NCI-H128 (cell line): ENCODE measurements at regions not wholly inside any gene's neighbourhood (a gene's known extent, or its start where the extent isn't known, plus 50 kb on each side); places are given as distances from the start of the nearest gene placed in this dataset.

Source experiments
- DNase-seq: peaks from one replicate; lab custom pipeline; 2025; ENCODE audit not compliant: unreplicated experiment; lab: John Stamatoyannopoulos, UW

DNA sequence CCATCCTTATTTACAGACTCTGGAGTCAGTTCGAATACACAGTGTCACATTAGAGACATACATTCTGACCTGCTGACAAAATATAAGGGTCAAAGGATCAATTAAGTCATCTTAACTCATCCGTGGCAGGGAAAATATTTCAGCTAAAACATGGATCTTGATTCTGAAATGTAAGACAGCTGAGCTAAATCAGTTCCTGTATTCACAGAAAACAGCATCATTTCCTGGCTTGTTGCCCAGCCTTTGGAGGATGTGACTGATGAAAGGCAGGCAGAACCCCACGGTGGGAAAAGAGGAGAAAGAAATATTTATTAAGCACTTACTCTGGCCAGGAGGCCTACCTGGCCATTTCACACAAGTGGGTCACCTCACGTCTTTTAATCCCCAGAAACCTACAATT lies 101.9 kb downstream of the GAS2L3 start:
- peak; percentile 60 for DNase-seq

DNA sequence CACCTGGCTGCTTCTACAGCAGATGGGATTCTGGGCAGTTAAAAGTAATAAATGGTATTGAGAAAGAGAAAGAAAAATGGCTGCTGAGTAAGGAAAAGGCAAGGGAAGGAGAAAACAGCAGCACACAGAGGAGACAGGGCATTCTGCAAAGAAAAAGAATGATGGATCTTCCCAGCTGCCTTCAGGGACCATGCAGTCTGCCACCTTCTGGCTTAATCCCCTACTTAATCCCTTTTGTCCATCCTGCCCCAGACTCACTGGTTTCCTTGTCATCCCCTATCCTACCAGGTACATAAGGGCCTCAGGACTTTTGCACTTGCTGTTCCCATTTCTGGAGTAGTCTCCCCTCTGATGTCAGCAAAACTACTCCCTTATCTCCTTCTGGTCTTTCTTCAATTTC lies 107.6 kb downstream of the GAS2L3 start:
- DNase-seq = no peak

GRCh38 chr12:100682178-100682577 lies 108.7 kb downstream of the GAS2L3 start:
- DNase-seq = no peak

GRCh38 chr12:100687686-100688085 lies 106.9 kb upstream of the ANO4 start:
- no peak for DNase-seq

GRCh38 chr12:100688451-100688864 lies 106.1 kb upstream of the ANO4 start:
- peak; percentile 70 for DNase-seq

DNA sequence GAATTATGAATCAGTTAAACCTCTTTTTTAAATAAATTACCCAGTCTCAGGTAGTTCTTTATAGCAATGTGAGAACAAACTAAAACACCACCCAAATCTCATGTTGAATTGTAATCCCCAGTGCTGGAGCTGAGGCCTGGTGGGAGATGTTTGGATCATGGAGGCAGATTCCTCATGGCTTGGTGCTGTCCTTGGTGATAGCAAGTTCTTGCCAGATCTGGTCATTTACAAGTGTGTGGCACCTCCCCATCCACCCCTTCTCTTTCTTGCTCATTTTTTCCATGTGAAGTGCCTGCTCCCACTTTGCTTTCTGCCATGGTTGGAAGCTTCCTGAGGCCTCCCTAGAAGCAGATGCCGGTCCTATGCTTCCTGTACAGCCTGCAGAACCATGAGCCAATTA lies 102.1 kb upstream of the ANO4 start:
- DNase-seq = no peak

GRCh38 chr12:100698518-100698917 lies 96.1 kb upstream of the ANO4 start:
- DNase-seq = no peak

- no peak for DNase-seq
Measured at GRCh38 chr12:100699209-100699608, 95.4 kb upstream of the ANO4 start.

- no peak for DNase-seq
Measured at GRCh38 chr12:100703337-100703736, 91.2 kb upstream of the ANO4 start.

GRCh38 chr12:100703868-100704267 lies 90.7 kb upstream of the ANO4 start:
- DNase-seq = no peak

DNA sequence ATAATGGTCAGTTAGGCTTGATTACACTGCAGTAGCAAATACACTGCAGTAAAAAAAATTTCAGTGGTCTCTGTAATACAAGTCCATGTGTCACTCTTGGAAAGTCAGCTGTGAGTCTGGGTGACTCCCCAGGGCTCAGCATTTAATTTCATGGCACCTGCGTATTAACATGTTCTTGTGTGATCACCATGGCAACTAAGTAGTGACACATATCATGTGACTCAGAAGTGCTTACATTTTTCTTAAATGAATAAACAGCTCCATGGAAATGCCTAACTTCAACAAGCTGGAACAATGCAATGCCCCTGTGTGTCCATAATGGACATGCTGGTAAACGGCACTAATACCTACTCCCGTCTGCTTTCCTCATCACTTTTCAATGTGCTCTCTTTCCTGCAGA lies 88.5 kb upstream of the ANO4 start:
- DNase-seq = peak; percentile 74

DNA sequence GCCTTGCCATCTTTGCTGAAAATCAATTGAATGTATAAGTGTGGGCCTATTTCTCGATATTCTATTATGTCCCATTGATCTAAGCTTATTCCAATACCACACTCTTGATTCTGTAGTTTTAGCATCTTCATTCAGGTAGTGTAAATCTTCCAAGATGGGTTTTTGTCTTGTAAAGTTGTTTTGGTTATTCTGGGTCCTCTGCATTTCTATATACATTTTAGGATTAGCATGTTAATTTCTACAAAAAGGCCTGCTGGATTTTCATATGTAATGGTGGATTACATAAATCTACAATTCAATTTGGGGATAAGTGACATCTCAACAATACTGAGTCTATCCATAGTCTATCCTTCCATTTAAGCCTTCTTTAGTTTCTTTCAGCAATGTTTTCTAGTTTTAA lies 86.0 kb upstream of the ANO4 start:
- no peak for DNase-seq

DNA sequence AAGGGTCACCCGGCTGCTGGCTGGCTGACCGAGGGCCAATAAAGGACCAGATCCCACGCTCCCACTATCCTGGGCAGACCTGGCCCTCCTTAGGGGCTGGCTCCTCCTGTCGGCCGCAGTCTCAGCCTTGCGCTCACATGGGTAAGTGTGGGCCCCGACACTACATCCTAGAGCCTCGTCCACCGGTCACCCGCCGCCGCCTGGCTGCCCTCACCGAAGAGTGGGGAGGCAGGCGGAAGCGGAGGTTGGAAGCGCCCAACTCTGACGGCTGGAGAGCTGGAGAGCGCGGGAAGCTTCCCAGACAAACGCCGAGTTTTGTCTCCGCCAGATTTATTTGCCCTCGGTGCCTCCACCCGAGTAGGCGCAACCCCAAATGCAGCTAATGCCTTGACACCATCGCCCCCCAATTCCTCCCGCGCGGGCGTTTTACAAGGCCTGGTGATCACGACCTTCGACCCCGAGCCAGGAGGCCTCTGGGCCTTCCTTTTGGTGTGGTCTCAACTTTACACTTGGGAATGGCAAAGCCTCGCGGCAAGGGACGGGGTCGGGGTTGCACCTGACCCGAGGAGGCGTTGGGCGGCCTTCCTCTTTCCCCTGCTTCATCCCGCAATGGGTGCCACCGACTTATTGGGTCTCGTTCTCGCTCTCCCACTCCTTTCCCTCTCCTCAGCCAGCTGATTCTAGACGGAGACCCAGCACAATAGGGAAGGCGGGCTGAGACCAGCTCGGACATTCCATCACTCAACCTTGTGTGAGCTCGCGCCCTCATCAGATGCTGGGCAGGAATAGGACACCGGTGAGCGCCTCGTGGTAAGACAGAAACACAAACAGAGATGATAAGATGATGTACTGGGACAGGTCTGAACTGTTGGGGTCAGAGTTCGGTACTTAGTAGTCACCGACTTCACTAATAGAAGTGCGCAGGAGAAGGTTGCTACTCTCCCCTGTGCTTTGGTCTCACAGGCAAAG lies 78.3 kb upstream of the ANO4 start:
- DNase-seq = no peak

DNA sequence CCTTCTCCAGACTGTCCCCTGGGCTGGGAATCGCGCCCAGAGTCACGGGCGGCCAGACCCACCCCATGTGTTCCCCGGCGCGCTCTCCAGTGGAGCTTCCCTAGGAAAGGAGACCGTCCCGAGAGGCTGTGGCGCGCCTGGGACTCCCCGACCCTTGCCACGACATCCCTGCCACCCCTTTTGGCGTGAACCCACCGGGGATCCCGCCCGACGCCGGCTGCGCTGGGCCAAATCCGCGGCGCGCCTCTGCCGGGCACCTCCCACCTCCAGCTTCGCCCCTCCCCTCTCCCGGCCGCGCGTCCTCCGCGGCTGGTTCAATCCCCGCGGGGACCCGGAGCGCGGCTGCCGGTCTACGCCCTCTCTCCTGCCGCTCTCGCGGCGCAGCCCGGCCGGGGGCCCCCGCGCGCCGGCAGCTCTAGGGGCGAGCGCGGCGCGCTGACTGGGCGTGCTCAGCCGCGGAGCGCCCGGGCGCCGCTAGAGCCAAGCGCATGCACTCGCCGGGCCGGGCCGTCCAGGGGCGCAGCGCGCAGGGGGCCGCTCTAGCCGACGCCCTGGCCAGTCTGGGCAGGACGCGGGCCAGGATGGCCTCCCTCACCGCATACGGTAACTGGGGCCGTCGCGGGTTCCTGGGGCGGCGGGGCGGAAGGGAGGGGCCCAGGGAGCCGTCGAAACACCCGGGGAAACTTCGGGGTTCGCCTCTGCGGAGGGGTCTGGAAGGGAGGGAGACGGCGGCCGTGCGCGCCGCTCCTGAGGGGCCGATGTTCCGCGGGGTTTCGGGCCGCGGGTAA lies 77.4 kb upstream of the ANO4 start:
- no peak for DNase-seq

GRCh38 chr12:100717733-100718067 lies 76.9 kb upstream of the ANO4 start:
- no peak for DNase-seq

GRCh38 chr12:100718187-100718586 lies 76.4 kb upstream of the ANO4 start:
- no peak for DNase-seq

DNA sequence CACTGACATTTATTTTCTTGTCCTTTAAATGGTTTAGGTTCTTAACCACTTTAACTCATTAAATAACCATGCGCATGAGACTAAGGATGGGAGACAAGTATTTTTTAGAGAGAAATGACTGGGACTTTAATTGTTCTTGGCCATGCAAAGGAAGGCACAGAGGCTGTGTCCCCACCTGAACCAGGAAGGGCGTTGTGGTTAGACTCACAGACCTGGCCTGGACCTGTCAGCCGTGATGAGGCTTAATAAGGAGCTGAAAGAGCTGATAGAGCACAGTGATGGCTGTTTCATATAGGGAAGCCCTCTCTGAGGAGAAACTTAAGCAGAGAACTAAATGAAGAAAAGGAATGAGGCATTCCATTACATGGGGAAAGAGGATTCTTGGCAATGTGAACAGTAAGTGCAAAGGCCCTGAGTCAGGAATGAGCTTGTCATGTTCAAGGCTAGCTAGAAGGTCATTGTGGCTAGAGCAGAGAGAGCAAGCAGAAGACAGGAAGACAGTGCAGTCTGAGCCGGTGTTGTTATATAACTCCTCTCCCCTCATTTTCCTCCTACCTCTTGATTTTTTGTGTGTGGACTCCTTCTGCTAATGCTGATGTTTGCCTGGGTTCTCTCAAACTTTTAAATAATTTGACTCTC lies 74.4 kb upstream of the ANO4 start:
- no peak for DNase-seq

GRCh38 chr12:100721169-100721568 lies 73.4 kb upstream of the ANO4 start:
- no peak for DNase-seq

- no peak for DNase-seq
Measured at GRCh38 chr12:100724071-100724470, 70.5 kb upstream of the ANO4 start.

- no peak for DNase-seq
Measured at GRCh38 chr12:100733817-100734593, 60.6 kb upstream of the ANO4 start.

DNA sequence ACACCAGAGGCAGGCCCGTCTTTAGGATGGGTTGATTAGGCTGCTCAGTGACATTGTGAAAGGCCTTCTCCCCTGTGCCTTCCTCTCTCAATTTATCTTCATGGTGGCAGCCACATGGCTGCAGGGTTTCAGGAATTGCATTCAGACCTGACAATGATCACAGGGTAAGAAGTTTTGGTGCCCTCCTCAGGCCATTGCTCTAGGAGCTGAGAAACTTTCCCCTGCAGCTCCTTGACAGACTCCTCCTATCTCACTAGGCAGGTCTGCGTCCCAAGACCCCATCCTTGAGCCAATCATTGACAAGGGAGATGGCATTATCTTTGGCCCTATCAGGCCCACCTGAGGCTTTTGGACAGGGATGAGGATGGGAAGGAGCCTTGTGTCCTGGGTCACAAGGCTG lies 57.4 kb upstream of the ANO4 start:
- DNase-seq = no peak
